NCI-H2196 treated with DMSO at 0.1 percent for 48 hours (cell line): ENCODE measurements at regions not wholly inside any gene's neighbourhood (a gene's known extent, or its start where the extent isn't known, plus 50 kb on each side); places are given as distances from the start of the nearest gene placed in this dataset.

Experiments
- DNase-seq: peaks from one replicate; lab custom pipeline; 2025; ENCODE audit not compliant: unreplicated experiment; lab: John Stamatoyannopoulos, UW

DNA sequence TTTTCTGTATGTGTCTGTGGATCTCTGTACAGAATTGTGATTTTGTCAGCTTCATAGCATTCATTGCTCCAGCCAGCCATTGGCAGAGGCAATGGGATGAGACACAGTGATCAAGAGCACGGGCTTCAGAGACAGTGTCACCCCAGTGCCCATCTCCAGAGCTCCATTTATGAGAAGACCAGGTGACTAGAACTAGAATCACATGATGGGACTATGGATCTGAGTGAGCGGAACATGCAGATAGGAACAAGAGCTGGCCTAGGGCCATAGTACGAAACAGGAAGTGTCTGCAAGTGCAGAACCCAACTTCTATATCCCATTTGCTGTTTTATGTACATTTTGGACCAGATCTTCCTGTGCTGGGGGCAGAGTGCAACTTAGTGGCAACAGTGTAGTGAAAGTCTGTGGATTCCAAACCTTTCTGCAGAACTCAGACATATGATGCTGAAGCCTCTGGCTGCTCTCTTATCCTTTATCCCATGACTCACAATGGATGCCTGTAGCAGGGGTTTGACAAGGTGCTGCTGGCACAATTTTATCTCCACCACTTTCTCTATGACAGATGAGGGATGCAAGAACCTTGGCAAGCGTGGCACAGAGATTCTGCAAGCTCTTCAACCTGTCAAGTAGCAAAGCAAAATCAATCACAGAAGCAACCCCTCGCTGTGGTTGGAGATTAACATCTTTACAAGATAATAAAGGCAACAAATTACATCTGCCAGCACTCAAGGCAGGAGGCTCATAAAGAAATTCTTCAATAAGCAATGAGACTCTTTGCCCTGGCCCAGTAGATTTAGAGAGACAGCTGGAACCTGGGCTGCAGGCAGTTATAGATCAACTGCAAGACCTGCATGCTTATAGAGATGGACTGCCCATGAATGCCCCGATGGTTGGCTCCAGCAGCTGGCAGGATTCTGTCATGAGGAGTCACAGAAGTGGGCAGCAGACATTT, 681.3 kb downstream of the TNS3 start:
- no peak for DNase-seq

DNA sequence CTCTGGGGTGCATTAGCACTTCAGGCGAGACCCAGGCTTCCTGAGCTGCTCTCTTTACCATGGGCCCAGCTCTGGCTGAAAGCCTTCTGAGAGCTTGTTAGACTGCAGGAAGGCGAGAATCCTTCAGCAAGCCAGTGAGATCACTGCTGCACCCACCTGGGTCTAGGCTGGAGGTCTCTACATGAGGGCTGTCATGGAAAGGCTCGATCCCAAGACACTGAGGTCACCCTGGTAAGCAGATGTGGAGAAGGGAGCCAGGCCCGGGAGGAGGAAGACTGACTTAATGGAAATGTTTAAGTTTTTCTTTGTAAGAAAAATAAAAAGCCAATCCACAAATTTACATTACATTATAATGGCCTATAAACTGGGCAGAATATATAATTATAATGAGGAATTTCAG, 684.5 kb downstream of the TNS3 start:
- no peak for DNase-seq

DNA sequence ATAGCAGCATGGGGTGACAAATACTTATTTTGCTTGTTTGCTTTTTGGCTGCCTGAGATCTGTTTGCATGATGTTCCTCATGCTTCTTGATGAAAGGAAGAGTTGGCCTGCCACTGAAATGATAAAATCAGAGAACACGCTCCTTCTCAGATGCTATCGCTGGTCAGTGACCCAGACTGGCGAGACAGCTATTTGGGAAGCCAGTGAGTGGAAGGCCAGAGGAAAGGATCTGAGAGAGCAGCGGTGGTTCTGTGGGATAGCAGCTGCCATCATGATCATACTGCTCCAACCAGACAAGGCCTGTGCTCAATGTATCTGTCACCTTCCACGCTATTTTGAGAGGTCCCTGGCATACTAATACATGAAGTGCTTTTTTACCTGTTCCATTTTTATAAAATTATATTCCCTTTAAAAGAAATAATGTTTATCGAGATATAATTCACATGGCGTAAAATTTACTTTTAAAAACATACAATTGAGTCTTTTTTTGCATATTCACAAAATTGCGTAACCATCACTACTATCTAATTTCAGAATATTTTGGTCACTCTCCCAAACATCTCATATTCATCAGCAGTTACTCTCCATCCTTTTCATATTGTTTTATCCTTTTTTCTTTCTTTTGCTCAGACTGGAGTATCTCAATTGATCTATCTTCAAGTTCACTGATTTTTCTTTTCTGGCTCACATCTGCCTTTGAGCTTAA, 695.1 kb downstream of the TNS3 start:
- DNase-seq: no peak

DNA sequence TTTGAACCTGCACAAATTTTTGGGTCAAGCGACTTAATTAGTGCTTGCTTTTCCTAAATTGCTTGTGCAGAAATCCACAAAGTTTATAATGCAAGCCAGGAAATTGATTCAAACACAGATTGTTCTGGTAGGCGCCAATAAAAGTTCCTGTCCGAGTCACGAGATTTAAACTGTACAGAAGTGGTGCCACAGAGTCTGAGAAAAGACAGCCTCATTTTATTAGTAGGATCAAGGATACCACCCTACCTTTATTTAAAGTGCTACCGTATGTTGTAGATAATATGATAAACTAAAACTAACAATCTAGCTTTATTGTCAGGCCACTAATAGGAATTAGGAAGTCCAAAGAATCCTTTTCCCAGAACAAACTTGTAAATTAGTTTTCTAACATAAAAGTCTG, 696.7 kb downstream of the TNS3 start:
- no peak for DNase-seq

DNA sequence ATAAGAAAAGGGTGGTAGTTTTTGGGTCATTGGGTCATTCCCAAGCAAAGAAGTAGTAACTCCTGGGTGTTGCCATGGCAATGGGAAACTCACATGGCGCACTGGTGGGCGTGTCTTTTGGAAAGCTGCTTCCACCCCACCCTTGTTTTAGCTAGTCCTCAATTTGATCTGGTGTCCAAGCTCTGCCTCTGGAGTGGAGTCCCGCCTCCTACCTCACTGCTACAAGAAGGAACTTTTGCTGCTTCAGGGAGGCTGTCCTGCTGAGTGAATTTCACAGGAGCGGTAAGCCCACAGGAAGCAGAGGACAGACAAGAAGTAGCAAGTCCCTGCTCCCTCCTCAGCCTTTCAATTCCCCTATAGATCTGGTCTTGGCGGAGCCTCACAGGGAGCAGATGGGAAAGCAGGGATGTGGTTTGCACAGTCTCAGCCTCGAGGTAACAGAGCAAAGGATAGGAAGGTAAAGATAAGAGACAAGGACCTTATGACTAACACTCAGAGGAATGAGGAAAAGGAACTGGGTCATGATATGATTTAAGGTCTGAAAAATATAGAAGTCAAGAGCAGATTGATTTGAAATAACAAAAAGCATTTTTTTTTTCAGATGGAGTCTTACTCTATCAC, 700.3 kb downstream of the TNS3 start:
- no peak for DNase-seq

DNA sequence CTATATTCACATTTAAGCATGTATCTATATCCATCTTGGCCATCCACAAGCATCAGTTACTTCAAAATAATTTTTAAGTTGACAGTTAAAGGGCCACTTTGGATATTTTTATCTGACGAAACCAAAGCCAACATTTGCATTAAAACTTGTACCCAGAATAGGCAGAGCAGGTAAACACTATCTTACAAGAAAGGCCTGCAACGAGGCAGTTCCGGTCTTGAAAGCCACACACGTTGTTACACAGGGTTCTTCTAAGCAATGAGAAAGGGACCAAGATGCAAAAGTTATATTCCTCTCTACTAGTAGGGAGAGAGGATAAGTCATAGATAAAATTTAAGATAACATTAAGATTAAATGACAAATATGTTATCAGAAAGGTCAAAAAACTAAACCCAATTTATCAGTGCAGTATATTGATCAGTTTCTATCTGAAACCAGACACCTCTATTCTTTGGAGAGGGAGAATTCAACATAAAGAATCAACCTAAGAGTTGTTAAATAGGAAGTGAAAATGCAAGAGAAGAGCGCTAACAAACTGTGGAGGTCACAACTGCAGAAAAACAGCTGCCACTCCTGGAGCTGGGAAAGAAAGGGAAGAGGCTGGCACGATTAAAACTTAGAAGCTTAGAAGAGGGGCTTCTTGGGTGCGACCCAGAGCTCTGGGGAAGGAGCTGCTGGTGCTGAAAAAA, 701.3 kb downstream of the TNS3 start:
- DNase-seq: no peak

DNA sequence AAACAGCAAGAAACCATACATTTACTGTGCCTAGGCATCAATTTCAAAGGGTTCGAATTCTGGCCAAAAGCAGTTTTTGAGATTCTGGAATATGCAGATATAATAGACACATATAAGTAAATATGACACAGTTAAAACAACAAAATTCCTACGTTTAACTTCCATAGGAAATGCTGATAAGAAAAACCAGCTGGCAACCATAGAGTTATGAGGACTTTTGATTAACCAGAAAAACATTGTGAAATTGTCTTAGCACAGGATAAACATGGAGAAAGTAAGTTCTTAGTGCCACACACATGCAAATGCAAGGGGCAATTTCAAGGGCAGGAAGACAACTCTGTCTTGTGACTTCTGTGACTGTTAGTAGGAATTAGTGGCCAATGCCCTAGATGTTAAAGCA, 702.1 kb downstream of the TNS3 start:
- DNase-seq: no peak

DNA sequence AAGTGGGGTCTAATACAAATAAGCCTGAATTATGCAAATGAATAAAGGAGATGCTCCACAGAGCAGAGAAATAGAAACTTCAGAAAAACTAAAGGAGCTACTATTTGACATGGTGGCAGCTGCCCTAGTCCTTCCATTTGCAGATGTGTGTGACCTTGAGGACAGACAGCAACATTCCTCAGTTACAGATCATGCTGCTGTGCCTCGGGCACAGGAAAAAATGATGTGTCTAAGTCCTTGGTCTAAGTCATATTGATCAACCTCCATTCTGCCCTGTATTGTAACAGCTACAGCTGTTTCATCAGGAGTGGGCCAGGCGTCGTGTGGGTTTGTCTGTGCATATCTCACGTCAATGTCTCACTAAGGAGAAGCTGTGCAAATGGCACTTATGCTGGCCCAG, 710.4 kb downstream of the TNS3 start:
- DNase-seq: no peak

DNA sequence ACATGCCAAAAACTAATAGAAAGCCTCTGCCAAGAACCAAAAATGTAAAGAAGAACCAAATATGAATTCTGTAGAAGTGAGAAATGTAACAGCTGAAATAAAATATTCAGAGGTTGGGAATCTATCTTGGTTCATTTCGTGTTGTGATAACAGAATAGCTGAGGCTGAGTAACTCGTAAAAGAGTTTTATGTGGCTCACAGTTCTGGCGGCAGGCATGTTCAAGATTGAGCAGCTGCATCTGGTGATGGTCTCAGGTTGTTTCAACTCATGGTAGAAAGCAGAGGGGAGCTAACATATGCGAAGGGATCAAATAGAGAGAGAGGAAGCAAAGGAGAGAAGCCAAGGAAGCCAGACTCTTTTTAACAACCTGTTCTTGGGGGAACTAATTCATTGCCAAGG, 717.2 kb downstream of the TNS3 start:
- DNase-seq: no peak

DNA sequence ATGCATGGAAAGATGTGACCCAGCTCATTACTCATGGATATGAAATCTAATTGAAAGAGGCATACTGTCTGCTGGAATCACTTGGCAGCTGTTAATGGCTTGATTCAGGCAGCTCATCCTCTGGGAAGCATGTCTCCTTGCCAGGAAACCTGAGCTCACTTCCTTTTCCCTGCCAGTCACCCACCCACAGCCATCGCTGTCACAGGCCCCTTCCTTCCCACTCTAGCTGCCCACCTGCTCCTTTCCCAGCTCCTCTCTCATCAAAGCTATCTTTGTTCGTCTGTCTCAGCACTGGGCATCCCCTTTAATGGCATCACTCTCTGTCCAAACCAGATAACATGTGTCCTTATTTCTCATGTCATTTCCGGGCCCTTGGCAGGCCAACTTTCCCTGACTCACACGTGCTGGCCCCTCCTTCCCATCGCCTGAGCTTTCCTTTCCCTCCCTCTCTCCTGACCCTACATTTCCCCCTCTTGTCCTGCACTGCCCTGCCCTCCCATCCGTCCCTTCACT, 721.9 kb downstream of the TNS3 start:
- no peak for DNase-seq

DNA sequence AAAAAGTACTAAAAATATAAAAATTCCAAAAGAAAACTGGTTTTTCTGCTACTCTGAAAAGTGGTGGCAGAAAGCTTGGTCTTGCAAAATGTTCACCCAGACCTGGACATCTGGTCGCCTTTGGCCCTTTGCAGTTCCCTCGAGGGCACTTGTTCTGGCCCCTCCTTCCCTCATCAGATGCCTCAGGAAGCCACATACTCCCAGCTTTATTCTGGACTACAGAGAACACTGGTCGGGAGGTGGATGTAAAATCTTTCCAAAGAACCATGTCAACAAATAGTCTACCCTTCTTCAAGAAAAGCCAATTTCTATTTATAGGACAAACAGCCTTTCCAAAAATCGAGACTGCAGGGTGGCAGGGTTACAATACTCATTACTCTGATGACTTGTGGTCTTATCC, 726.1 kb downstream of the TNS3 start:
- no peak for DNase-seq

DNA sequence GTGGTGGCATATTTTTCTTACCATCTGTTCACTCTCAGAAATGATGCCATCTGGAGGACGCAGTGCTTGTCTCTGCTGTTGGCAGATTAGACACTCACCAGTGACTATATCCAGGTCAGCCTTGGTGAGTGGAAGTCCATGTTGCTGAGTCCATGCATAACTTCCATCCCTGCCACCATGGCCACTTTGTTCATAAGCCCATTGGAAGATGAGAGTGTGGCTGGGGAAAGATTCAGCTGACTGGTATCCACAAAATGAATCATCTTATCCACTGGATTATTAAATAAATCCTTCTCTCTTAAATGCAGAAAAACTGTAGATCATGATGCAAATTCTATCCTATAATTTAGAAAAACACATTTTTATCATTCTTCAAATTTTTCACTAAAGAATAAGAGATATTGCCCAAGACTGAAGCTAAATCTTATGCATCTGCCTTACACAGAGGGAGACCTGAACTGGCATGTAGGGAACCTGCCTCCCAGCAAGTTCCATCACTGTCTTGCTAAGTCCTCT, 726.9 kb downstream of the TNS3 start:
- no peak for DNase-seq

DNA sequence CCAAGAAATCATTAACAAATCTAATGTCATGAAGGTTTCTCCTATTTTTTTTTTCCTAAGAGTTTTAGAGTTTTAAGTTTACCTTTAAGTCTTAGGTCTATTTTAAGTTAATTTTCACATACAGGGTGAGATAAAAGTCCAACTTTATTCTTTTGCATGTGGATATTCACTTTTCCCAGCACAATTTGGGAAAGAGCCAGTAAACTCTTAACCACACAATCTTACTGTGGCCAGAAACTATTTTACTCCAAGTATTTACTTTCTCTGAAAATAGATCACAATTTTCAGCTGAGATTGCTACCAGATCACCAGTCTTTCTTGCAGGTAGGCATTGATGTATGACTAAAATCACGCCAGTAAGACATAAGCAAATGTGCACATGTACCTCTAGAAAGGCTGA, 728.5 kb downstream of the TNS3 start:
- no peak for DNase-seq

DNA sequence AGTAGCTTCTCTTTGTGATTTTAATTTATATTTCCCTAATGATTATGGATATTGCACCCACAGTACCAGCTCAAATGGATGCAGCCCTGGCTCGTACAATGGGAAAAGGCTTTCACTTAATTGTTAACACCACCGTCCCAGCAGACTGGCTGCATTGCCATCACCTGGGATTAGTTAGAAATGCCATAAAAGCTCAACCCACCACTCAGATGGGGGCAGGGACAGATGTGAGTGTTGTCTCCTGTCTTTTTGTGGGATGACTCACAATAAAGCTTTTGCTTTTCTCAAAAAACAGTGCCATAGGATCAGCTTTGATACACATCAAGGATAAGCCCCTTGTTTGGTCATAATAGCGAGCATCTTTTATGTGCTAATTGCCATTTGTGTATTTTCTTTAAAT, 729.1 kb downstream of the TNS3 start:
- DNase-seq: no peak

DNA sequence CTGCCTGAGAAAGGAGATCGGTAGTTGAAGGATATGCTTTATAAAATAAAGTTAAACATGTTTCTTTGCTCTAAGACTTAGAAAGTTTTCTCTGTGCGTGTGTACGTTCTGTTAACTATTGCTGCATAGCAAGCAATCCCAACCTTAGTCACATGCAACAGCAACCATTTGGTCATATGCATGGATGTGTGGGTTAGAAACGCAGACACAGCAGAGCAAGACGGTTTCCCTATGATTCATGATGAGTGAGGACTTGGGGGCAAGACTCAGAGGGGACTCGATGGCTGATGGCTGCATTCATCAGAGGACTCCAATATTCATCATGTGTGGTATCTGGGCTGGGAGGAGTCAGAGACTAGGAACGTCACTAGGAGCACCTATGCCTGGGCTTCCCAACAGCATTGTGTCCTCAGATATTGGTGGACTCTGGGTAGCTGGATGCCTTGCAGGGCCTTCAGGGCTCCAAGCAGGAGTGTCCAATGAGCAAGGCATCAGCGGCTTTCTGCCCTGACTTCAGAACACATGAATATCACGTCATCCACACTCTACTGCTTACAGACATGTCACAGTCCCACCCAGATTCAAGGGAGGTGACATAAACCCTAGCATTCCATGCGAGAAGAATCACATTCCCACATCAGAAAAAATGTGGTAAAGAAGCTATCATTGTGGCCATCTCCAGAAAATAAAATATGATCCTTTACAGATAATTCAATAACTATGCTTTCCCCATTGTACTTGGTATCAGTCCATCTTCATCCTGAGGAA, 731.2 kb downstream of the TNS3 start:
- DNase-seq: no peak

DNA sequence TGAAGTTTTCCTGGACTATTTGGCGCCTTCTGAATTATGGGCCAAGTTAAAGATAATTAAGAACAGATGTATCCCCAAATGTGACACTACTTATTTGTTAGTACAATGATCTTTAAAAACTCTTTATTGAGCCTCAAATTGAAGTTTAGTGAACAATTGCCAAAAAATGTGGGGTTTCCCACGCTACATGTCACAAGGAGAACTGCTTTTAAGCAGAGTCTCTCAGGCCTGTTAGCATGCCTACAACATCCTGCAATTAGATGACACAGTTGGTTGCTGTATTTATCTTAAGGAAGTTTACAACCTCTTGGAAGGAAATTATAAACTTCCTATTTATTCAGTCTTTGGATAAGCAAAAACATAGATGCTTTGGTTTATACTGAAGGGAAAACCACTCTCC, 733.0 kb downstream of the TNS3 start:
- DNase-seq: no peak

DNA sequence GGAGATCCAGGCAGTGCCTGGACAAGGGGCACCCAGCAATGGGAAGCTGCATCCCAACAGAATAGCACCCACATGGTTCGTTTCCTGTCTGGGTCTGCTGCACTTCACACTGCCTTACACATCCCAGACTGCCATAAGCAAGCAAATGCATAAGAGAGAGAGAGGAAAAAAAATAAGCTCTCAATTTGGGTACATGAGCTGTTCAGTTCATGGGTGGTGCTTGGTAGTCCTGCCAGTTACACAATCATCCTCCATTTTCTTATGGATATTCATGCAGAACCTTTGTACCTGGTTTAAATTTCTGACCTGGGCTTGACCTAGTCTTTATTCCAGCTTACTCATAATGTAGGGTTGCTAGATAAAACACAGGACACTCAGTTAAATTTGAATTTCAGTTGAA, 733.6 kb downstream of the TNS3 start:
- no peak for DNase-seq

DNA sequence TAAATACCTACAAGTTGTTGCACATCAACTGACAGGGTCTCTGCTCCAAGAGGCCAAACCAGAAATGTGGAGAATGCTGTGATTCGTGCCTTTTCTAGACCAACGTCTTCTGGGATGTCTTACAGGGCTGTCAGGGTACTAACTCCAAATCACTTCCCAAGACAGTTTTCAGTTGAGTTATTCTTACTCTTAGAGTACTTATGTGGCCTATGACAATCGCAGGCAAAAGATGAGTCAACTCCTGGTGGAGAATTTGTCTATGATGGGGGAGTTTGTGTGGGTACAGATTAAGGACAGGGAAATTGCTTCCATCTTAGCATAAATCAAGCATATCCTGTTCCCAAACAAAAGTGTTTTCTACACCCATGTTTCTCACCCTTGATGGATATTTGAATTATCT, 734.8 kb downstream of the TNS3 start:
- DNase-seq: no peak

DNA sequence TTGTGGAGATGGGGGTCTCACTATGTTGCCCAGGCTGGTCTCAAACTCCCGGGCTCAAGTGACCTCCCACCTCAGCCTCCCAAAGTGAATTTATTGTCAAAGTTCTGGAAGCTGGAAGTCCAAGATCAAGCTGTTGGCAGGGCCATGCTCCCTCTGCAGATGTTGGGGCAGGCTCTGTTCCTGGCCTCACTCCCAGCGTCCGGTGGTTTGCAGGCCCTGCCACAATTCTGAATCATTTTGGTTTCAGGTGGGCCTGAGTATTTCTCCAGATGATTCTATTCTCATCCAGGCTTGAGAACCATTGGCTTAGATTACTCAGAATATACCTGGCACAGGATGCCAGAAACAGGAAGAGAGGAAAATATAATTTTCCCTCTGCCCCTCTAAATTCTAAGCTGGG, 737.4 kb downstream of the TNS3 start:
- no peak for DNase-seq

DNA sequence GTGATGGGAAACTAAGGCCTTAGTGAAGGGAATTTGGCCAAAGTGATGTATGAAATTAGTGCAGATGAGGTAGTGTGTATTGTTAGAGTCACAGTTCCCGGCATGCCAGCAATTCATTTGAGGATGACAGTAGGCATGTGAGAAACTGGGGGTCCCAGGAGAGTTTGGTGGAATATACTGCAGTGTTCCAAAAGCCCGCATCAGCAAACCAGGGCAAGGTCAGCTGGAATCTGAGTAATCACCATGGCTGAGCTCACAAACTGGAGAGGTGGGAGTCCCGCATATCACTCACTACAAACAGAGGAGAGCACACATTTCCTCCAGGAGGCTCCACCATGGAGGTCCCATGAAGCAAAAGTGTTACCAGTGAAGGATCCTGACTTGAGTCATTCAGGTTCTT, 740.7 kb downstream of the TNS3 start:
- no peak for DNase-seq
